Naive thymus-derived CD4-positive, alpha-beta T cell (primary cell): ENCODE measurements at regions not wholly inside any gene's neighbourhood (a gene's known extent, or its start where the extent isn't known, plus 50 kb on each side); places are given as distances from the start of the nearest gene placed in this dataset.
"Not testable (repeated sequence)": the region's sequence is repeated elsewhere in the genome, so short reads cannot be mapped to it uniquely, and the experiment has no call there.

Experiments used
- ATAC-seq: fragments of 150-1000 bp; cut with Tn5 transposase; 2 replicates; pipeline ENCODE4 v1.10.0; 2021; ENCODE audit warnings: mild to moderate bottlenecking, moderate library complexity
- CTCF ChIA-PET: fragments of 350-600 bp; sonication (Branson Sonifier 250); formaldehyde crosslinking; loops from one replicate; lab custom pipeline; 2021; ENCODE audit warnings: antibody characterized with exemption; lab: Charles Lee
- POLR2A ChIA-PET: fragments of 350-600 bp; sonication (Branson Sonifier 250); formaldehyde crosslinking; loops from one replicate; lab custom pipeline; 2021; ENCODE audit warnings: antibody characterized with exemption, inconsistent platforms; lab: Charles Lee
- DNase-seq, 9 donors: peaks; one replicate each; pipeline versions ENCODE4 v3.0.0 to v3.0.0-alpha.2; 2020 to 2022; ENCODE audit warnings: mixed read lengths in 1 of 9
- H3K27ac ChIP-seq: one replicate; pipeline ENCODE4 v1.7.0; 2013; ENCODE audit warnings: mild to moderate bottlenecking, low read depth, low read length, moderate library complexity
- H3K27me3 ChIP-seq, 2 donors: one replicate each; pipeline ENCODE4 v1.7.0; 2013; ENCODE audit warnings: low read length in 2 of 2, mild to moderate bottlenecking in 2 of 2, moderate library complexity in 2 of 2; ENCODE audit not compliant: control insufficient read depth in 2 of 2, insufficient read depth in 2 of 2
- H3K36me3 ChIP-seq, 3 experiments: 1 replicate in 2 of 3; 2 replicates in 1 of 3; pipeline ENCODE4 v1.7.0; 2013; ENCODE audit warnings: low read length in 3 of 3, mild to moderate bottlenecking in 3 of 3, moderate library complexity in 1 of 3; ENCODE audit not compliant: insufficient read depth in 3 of 3, control insufficient read depth in 2 of 3
- H3K4me1 ChIP-seq, 2 donors: one replicate each; pipeline ENCODE4 v1.7.0; 2013; ENCODE audit warnings: low read length in 2 of 2, mild to moderate bottlenecking in 2 of 2, moderate library complexity in 1 of 2; ENCODE audit not compliant: control insufficient read depth in 2 of 2, insufficient read depth in 2 of 2
- H3K4me3 ChIP-seq: 2 replicates; pipeline ENCODE4 v1.7.0; 2013; ENCODE audit warnings: mild to moderate bottlenecking, low read length
- H3K9me3 ChIP-seq, 3 experiments: 1 replicate in 2 of 3; 2 replicates in 1 of 3; pipeline ENCODE4 v1.7.0; 2013; ENCODE audit warnings: low read length in 3 of 3; ENCODE audit not compliant: control insufficient read depth in 2 of 3
- H3K27ac Mint-ChIP-seq, 9 donors: one replicate each; pipeline ENCODE4 v1.8.0; 2020 to 2022; ENCODE audit warnings: mixed read lengths in 9 of 9, mild to moderate bottlenecking in 8 of 9, moderate library complexity in 5 of 9, inconsistent platforms in 2 of 9
- H3K27me3 Mint-ChIP-seq, 5 donors: one replicate each; pipeline ENCODE4 v1.8.0; 2021 to 2022; ENCODE audit warnings: mixed read lengths in 5 of 5, mild to moderate bottlenecking in 1 of 5
- H3K36me3 Mint-ChIP-seq, 5 donors: one replicate each; pipeline ENCODE4 v1.8.0; 2020 to 2022; ENCODE audit warnings: mixed read lengths in 5 of 5, mild to moderate bottlenecking in 3 of 5, inconsistent platforms in 1 of 5
- H3K4me1 Mint-ChIP-seq, 7 donors: one replicate each; pipeline ENCODE4 v1.8.0; 2020 to 2022; ENCODE audit warnings: mixed read lengths in 7 of 7, mild to moderate bottlenecking in 3 of 7, inconsistent platforms in 1 of 7
- H3K4me3 Mint-ChIP-seq, 10 donors: one replicate each; pipeline ENCODE4 v1.8.0; 2020 to 2022; ENCODE audit warnings: mild to moderate bottlenecking in 10 of 10, mixed read lengths in 10 of 10, moderate library complexity in 6 of 10, inconsistent platforms in 2 of 10
- H3K9me3 Mint-ChIP-seq, 11 donors: one replicate each; pipeline ENCODE4 v1.8.0; 2020 to 2022; ENCODE audit warnings: mixed read lengths in 11 of 11, mild to moderate bottlenecking in 4 of 11, inconsistent platforms in 1 of 11, moderate library complexity in 1 of 11
- intact Hi-C, 2 donors: fragments of 100-400 bp; cut with micrococcal nuclease; formaldehyde crosslinking; loops; one replicate each; pipeline ENCODE4 v1.15.1; 2023

- H3K27me3 ChIP-seq, H3K4me3 Mint-ChIP-seq, H3K36me3 Mint-ChIP-seq, DNase-seq, H3K4me3 ChIP-seq, H3K9me3 Mint-ChIP-seq, H3K9me3 ChIP-seq, H3K4me1 ChIP-seq, intact Hi-C loops, H3K36me3 ChIP-seq, CTCF ChIA-PET, H3K27ac ChIP-seq, H3K27ac Mint-ChIP-seq, POLR2A ChIA-PET, H3K4me1 Mint-ChIP-seq, ATAC-seq: not testable (repeated sequence)
- H3K27me3 Mint-ChIP-seq: peaks cover 2 to 17% (median 16%) of the 10 kb centered on the region in 5 donors
Observed at GRCh38 chr6:57983603-57984002, 666.2 kb downstream of the PRIM2 start.

GRCh38 chr6:57984575-57984974 lies 667.1 kb downstream of the PRIM2 start:
- peaks cover 2 to 17% (median 16%) of the 10 kb centered on the region in 5 donors for H3K27me3 Mint-ChIP-seq
- H3K4me3 ChIP-seq, H3K27ac ChIP-seq, H3K9me3 Mint-ChIP-seq, H3K27me3 ChIP-seq, ATAC-seq, H3K9me3 ChIP-seq, H3K4me1 Mint-ChIP-seq, H3K27ac Mint-ChIP-seq, DNase-seq, CTCF ChIA-PET, H3K4me1 ChIP-seq, H3K36me3 ChIP-seq, intact Hi-C loops, H3K36me3 Mint-ChIP-seq, POLR2A ChIA-PET, H3K4me3 Mint-ChIP-seq: not testable (repeated sequence)

- POLR2A ChIA-PET, DNase-seq, H3K9me3 Mint-ChIP-seq, intact Hi-C loops, CTCF ChIA-PET, H3K4me1 ChIP-seq, H3K36me3 Mint-ChIP-seq, H3K36me3 ChIP-seq, H3K27ac ChIP-seq, H3K9me3 ChIP-seq, H3K4me3 Mint-ChIP-seq, H3K27ac Mint-ChIP-seq, H3K27me3 ChIP-seq, H3K4me3 ChIP-seq, H3K4me1 Mint-ChIP-seq, ATAC-seq: not testable (repeated sequence)
- peaks cover 2 to 17% (median 16%) of the 10 kb centered on the region in 5 donors for H3K27me3 Mint-ChIP-seq
Observed at GRCh38 chr6:57985734-57986133, 668.3 kb downstream of the PRIM2 start.

- H3K27me3 ChIP-seq, POLR2A ChIA-PET, H3K36me3 ChIP-seq, H3K9me3 Mint-ChIP-seq, DNase-seq, H3K27ac Mint-ChIP-seq, H3K36me3 Mint-ChIP-seq, H3K9me3 ChIP-seq, H3K4me1 Mint-ChIP-seq, H3K4me3 Mint-ChIP-seq, CTCF ChIA-PET, intact Hi-C loops, H3K4me1 ChIP-seq, H3K27ac ChIP-seq, H3K4me3 ChIP-seq, ATAC-seq: not testable (repeated sequence)
- H3K27me3 Mint-ChIP-seq: peaks cover 2 to 17% (median 16%) of the 10 kb centered on the region in 5 donors
Observed at GRCh38 chr6:57986584-57986983, 669.2 kb downstream of the PRIM2 start.

GRCh38 chr6:57989520-57990080 lies 672.2 kb downstream of the PRIM2 start:
- H3K4me3 ChIP-seq, H3K9me3 ChIP-seq, POLR2A ChIA-PET, H3K36me3 Mint-ChIP-seq, ATAC-seq, H3K4me1 Mint-ChIP-seq, H3K27ac ChIP-seq, H3K4me1 ChIP-seq, H3K36me3 ChIP-seq, H3K4me3 Mint-ChIP-seq, H3K27ac Mint-ChIP-seq, H3K27me3 ChIP-seq, DNase-seq, CTCF ChIA-PET, H3K9me3 Mint-ChIP-seq, intact Hi-C loops: not testable (repeated sequence)
- peaks cover 0 to 19% (median 4%) of the 10 kb centered on the region in 5 donors for H3K27me3 Mint-ChIP-seq

GRCh38 chr6:57998858-57999619 lies 681.6 kb downstream of the PRIM2 start:
- H3K27ac ChIP-seq, H3K36me3 Mint-ChIP-seq, H3K36me3 ChIP-seq, H3K27ac Mint-ChIP-seq, CTCF ChIA-PET, H3K4me3 ChIP-seq, H3K4me1 Mint-ChIP-seq, intact Hi-C loops, DNase-seq, ATAC-seq, H3K4me1 ChIP-seq, H3K9me3 ChIP-seq, H3K27me3 ChIP-seq, H3K4me3 Mint-ChIP-seq, POLR2A ChIA-PET: not testable (repeated sequence)
- peaks cover 0 to 34% (median 19%) of the 10 kb centered on the region in 5 donors for H3K27me3 Mint-ChIP-seq
- peaks cover under 1 to 22% (median 8%) of the 10 kb centered on the region in 11 donors for H3K9me3 Mint-ChIP-seq

- H3K36me3 ChIP-seq, H3K36me3 Mint-ChIP-seq, H3K4me3 ChIP-seq, H3K27ac Mint-ChIP-seq, ATAC-seq, intact Hi-C loops, H3K27ac ChIP-seq, H3K9me3 ChIP-seq, CTCF ChIA-PET, H3K4me3 Mint-ChIP-seq, H3K4me1 Mint-ChIP-seq, DNase-seq, H3K27me3 ChIP-seq, H3K4me1 ChIP-seq, POLR2A ChIA-PET: not testable (repeated sequence)
- Mint-ChIP-seq H3K27me3 (peaks cover 0 to 34% (median 18%) of the 10 kb centered on the region in 5 donors), H3K9me3 (peaks cover 2 to 26% (median 10%) of the 10 kb centered on the region in 11 donors)
Observed at GRCh38 chr6:58000233-58000632, 682.8 kb downstream of the PRIM2 start.
